Naive thymus-derived CD8-positive, alpha-beta T cell (primary cell): ENCODE measurements at regions not wholly inside any gene's neighbourhood (a gene's known extent, or its start where the extent isn't known, plus 50 kb on each side); places are given as distances from the start of the nearest gene placed in this dataset.

Source experiments
- ATAC-seq, 2 donors: fragments of 150-1000 bp; cut with Tn5 transposase in 1 of 2; sonication (Bioruptor Pico), chemical (Tn5 transposase) in 1 of 2; 1 replicate in 1 of 2; 2 replicates in 1 of 2; pipeline ENCODE4 v1.10.0; 2021; ENCODE audit warnings: mild to moderate bottlenecking in 2 of 2, moderate library complexity in 2 of 2
- POLR2A ChIA-PET: fragments of 350-600 bp; sonication (Branson Sonifier 250); formaldehyde crosslinking; loops from one replicate; lab custom pipeline; 2021; ENCODE audit warnings: antibody characterized with exemption; lab: Charles Lee
- DNase-seq, 10 donors: peaks; one replicate each; pipeline versions ENCODE4 v3.0.0 to v3.0.0-alpha.2; 2020 to 2022
- H3K27ac Mint-ChIP-seq, 10 donors: one replicate each; pipeline ENCODE4 v1.8.0; 2020 to 2022; ENCODE audit warnings: mild to moderate bottlenecking in 10 of 10, mixed read lengths in 10 of 10, moderate library complexity in 4 of 10, inconsistent platforms in 1 of 10
- H3K27me3 Mint-ChIP-seq, 5 donors: one replicate each; pipeline ENCODE4 v1.8.0; 2021 to 2022; ENCODE audit warnings: mixed read lengths in 5 of 5
- H3K36me3 Mint-ChIP-seq, 3 donors: one replicate each; pipeline ENCODE4 v1.8.0; 2020 to 2022; ENCODE audit warnings: mixed read lengths in 3 of 3, mild to moderate bottlenecking in 2 of 3, inconsistent platforms in 1 of 3
- H3K4me1 Mint-ChIP-seq, 4 donors: one replicate each; pipeline ENCODE4 v1.8.0; 2021 to 2022; ENCODE audit warnings: mixed read lengths in 4 of 4
- H3K4me3 Mint-ChIP-seq, 10 donors: one replicate each; pipeline ENCODE4 v1.8.0; 2020 to 2022; ENCODE audit warnings: mild to moderate bottlenecking in 10 of 10, mixed read lengths in 10 of 10, moderate library complexity in 6 of 10, inconsistent platforms in 1 of 10
- H3K9me3 Mint-ChIP-seq, 9 donors: one replicate each; pipeline ENCODE4 v1.8.0; 2020 to 2022; ENCODE audit warnings: mixed read lengths in 9 of 9, mild to moderate bottlenecking in 3 of 9, inconsistent platforms in 1 of 9, moderate library complexity in 1 of 9

DNA sequence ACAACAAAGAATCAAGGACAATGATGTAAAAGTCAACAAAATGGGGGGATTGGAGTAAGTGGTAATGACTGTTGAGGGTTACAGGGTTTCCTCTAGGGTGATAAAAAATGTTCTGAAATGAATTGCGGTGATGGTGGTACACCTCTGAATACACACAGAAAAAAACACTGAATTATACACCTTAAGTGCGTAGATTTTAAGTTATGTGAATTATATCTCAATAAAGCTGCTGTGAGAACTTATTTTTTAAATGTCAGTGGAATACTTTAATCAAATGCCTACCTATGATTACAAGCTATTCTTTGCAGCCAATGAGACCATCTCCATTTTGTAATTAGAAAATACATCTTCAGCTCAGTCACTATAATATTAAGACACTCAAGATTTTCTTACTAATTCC lies 53.5 kb downstream of the ZNF608 start:
- H3K4me1 Mint-ChIP-seq: no peaks in the 10 kb centered on the region
- POLR2A ChIA-PET: no interaction called here
- no peak overlapping the region for H3K27ac Mint-ChIP-seq
- H3K4me3 Mint-ChIP-seq: no peak overlapping the region
- H3K27me3 Mint-ChIP-seq: peaks cover 0 to 12% (median 7%) of the 10 kb centered on the region in 5 donors
- ATAC-seq: no peak
- peaks cover 0 to 4% (median 0%) of the 10 kb centered on the region in 9 donors for H3K9me3 Mint-ChIP-seq
- DNase-seq: no peak
- H3K36me3 Mint-ChIP-seq: no peaks in the 10 kb centered on the region

DNA sequence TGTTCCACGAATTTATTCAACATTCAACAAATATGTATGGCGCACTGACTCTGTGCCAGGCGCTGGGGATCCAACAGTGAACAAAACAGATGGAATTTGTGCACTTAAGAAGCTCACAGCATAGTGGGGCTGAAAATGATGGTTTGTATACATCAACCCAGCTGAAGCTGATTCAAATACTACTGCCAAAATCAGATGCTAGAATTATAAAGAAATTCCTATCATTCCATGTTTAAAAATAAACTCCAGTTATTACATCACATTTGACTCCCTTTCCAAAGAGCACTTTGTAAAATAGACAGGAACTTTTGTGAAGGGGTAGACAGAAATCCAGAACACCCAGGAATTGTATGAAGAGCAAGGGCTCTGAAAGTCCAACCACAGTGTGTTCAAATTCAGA lies 54.1 kb downstream of the ZNF608 start:
- no peak for ATAC-seq
- H3K27me3 Mint-ChIP-seq: peaks cover 0 to 12% (median 5%) of the 10 kb centered on the region in 5 donors
- POLR2A ChIA-PET: no interaction called here

DNA sequence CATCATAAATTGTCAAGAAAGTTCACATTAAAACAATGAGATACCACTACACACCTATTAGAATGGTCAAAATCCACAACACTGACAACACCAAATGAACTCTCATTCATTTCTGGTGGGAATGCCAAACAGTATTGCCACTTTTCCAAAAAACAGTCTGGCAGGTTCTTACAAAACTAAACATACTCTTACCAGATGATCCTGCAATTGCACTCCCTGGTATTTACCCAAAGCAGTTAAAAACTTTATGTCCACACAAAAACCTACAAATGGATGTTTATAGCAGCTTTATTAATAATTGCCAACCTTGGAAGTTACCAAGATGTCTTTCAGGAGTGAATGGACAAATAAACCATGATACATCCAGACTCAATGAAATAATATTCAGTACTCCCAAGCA lies 56.8 kb downstream of the ZNF608 start:
- Mint-ChIP-seq H3K27ac (no peak overlapping the region), H3K36me3 (no peaks in the 10 kb centered on the region), H3K9me3 (peaks cover 0 to 4% (median 0%) of the 10 kb centered on the region in 9 donors), H3K4me3 (no peak overlapping the region), H3K27me3 (peaks cover 0 to 16% (median 3%) of the 10 kb centered on the region in 5 donors), H3K4me1 (no peaks in the 10 kb centered on the region)
- POLR2A ChIA-PET: no interaction called here
- DNase-seq: no peak
- no peak for ATAC-seq

More for the DNA sequence above, 54.1 kb downstream of the ZNF608 start:
- H3K9me3 Mint-ChIP-seq: peaks cover 0 to 4% (median 0%) of the 10 kb centered on the region in 9 donors
- no peak for DNase-seq
- H3K36me3 Mint-ChIP-seq: no peaks in the 10 kb centered on the region
- no peaks in the 10 kb centered on the region for H3K4me1 Mint-ChIP-seq
- H3K4me3 Mint-ChIP-seq: no peak overlapping the region
- H3K27ac Mint-ChIP-seq: no peak overlapping the region

DNA sequence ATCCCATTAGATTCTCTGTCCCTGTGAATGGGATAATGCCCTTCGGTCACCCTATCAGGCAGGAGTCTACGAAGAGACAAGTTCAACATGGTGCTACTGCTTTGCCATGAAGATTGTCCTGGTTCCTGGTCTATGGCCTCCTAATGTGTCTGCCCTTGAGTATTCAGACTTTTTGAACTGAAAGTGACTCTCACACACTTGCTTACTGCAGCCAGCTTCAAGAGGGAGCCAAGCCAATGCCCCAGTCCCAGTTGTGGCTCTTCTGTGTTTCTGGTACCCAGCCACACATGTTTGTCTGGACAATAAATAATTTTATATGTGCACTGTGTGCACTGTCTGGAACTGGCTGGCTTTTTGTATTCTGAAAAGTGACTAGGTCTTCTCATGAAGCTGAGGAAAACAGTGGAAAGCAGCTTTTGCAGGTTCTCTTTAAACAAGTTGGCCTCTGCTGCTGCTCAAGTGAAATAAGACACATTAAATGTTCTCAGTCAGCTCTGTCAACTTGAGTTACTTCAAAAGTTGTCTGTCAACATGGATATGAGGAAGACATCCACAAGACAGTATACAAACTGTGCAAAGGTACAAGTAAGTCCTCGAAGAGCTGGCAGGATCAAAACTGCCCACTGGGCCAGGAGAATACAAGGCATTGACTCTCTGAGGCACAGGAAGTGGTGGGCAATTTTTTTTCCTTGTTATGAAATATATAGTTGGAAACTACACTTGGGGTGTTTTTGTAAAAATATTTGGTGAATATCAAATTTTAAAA lies 60.0 kb downstream of the ZNF608 start:
- no peak for DNase-seq
- Mint-ChIP-seq H3K4me1 (no peaks in the 10 kb centered on the region), H3K4me3 (no peak overlapping the region), H3K36me3 (peaks cover 0 to 2% (median 0%) of the 10 kb centered on the region in 3 donors), H3K27me3 (peaks cover 0 to 29% (median 3%) of the 10 kb centered on the region in 5 donors), H3K27ac (no peak overlapping the region), H3K9me3 (no peaks in the 10 kb centered on the region)
- ATAC-seq: no peak
- POLR2A ChIA-PET: no interaction called here

DNA sequence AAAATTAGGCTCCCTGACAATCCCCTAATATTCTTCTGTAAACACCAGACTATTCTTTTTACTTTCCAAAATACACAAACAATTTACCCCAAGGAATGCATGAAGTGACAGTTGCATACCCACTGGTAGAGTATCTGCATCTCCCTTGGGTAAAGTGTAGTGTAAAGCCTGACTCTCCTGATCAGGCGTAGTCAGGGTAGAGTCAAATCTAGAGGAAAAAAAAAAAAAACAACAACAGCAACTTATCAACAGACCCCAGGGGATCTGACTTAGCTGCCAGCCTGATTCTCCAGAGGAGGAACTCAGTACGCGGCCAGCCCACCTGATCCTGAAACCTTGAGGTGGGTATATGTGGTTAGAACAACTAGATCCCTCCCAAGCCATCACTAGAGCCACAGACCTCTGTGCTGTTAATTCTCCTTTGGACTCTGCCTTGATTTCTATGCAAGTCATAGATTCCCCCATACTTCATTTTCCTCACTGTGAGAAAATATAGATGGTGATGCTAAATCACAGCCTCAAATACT lies 61.0 kb downstream of the ZNF608 start:
- ATAC-seq: no peak
- Mint-ChIP-seq H3K9me3 (no peaks in the 10 kb centered on the region), H3K27me3 (peaks cover 0 to 20% (median 7%) of the 10 kb centered on the region in 5 donors), H3K4me1 (no peaks in the 10 kb centered on the region), H3K4me3 (no peak overlapping the region), H3K27ac (peak overlapping the region in 1 of 10 donors; percentile 57), H3K36me3 (peaks cover 0 to 2% (median 0%) of the 10 kb centered on the region in 3 donors)
- POLR2A ChIA-PET: no interaction called here
- no peak for DNase-seq

DNA sequence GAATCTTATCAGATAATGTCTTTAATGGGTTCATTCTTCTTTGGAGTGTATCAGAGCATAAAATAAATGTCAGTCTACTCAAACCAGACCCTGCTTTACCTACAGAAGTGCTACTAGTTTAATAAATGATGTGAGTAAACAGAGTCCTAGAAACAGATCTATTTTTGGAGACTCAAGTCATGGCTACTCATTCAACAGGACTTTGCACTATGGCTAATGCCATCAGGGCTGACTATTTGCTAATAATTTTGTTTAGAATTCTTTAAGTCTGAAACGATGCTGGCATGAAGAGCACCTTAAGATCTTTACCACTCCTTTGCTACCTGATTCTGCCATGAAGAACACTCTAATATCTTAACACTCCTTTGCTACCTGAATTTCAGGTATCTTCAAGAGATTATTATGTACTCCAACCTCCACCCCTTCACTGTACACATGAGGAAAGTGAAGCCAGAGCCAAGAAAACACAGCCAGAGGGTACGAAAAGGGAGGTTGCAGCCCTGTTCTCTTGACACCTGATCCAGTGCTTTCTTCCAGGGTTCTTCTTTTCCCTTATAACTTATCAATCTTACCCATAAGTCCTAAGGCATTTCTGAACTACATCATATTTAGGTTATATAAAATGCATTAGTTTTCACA lies 62.4 kb downstream of the ZNF608 start:
- peaks cover 0 to 17% (median 7%) of the 10 kb centered on the region in 5 donors for H3K27me3 Mint-ChIP-seq
- no peaks in the 10 kb centered on the region for H3K9me3 Mint-ChIP-seq
- DNase-seq (no peak), ATAC-seq (no peak)
- POLR2A ChIA-PET: no interaction called here
- H3K4me1 Mint-ChIP-seq: peaks cover 0 to under 1% (median 0%) of the 10 kb centered on the region in 4 donors
- peaks cover 0 to 2% (median 0%) of the 10 kb centered on the region in 3 donors for H3K36me3 Mint-ChIP-seq
- no peak overlapping the region for H3K27ac Mint-ChIP-seq
- H3K4me3 Mint-ChIP-seq: no peak overlapping the region

DNA sequence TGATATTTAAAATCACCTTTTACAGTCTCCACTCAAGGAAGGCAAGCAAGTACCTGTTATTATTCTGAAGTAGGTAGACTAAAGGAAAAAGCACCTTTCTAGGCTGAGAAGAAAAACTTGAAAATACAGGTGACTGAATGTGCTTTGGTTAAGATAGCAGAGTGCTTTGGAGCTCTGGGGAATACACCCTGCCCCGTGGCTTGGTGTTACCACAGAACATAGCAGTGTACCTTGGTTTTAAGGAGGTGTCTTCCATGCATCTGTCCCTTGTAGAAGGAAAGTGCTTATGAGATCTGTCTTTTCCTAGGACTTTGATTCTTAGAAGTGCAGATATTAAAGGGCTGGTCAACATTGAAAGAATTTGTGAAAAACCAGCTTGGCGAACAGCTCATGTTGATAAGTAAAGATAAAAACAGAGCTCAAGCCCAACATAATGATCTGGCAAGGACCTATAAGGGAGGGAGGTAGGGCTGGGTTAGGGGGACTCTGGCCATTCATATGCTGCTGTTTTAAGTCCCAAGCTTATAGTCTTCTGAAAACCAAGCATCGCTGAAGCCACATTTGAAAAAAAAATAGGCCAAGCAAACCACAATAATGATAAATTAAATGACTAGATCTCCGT lies 66.8 kb downstream of the ZNF608 start:
- H3K27me3 Mint-ChIP-seq: peaks cover 0 to 37% (median 6%) of the 10 kb centered on the region in 5 donors
- H3K27ac Mint-ChIP-seq: no peak overlapping the region
- H3K9me3 Mint-ChIP-seq: no peaks in the 10 kb centered on the region
- DNase-seq (no peak), ATAC-seq (no peak)
- peaks cover 0 to 6% (median 0%) of the 10 kb centered on the region in 4 donors for H3K4me1 Mint-ChIP-seq
- H3K36me3 Mint-ChIP-seq: peaks cover 0 to 2% (median 0%) of the 10 kb centered on the region in 3 donors
- POLR2A ChIA-PET: no interaction called here
- no peak overlapping the region for H3K4me3 Mint-ChIP-seq

DNA sequence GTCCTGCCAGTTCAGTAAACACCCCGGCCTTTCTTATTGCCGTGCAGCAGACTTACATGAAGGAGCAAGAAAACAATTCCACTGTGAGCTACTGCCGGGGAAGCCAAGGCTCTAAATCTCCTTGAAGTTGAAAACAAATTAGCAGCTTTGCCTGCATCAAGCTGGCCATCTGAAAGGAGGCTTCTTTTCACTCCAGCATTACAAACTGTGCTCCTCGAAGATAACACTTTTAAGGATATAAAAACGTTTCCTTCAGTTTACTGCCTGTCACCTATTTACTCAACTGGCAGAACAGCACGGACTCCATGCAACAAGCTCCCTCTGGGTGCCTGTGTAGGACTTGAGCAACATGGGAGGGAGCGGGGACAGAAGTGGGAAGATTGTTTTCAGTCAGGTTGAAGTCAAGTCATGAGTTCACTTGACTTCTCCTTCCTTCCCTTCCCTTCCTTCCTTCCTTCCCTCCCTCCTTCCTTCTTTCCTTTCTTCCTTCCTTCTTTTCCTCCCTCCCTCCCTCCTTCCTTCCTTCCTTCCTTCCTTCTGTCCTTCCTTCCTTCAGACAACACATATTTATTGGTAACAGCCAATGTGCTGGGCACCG lies 67.4 kb downstream of the ZNF608 start:
- ATAC-seq (no peak), DNase-seq (no peak)
- peaks cover 0 to 6% (median 0%) of the 10 kb centered on the region in 4 donors for H3K4me1 Mint-ChIP-seq
- peaks cover 0 to 31% (median 6%) of the 10 kb centered on the region in 5 donors for H3K27me3 Mint-ChIP-seq
- H3K9me3 Mint-ChIP-seq: no peaks in the 10 kb centered on the region
- POLR2A ChIA-PET: no interaction called here
- peaks cover 0 to under 1% (median 0%) of the 10 kb centered on the region in 3 donors for H3K36me3 Mint-ChIP-seq
- H3K4me3 Mint-ChIP-seq: no peak overlapping the region
- H3K27ac Mint-ChIP-seq: no peak overlapping the region

DNA sequence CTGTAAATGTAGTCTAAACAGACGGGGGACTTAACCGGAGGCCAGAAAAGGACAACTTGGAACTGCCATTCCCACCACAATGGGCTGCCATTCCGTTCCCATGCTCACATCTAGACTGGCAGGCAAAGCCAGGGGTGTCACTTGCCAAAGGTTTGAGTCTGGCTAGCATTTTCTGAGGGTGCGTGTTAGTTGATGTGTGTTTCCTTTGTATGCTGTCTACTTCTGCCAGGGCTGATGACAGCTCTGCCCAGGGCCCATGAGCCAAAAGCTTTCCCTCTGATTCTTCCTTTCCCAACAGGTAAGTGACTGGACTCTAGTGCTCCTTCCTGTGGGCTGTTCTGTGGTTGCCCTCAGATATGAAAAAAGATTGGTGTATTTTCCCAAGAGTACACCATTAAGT lies 68.0 kb downstream of the ZNF608 start:
- DNase-seq: no peak
- no peaks in the 10 kb centered on the region for H3K36me3 Mint-ChIP-seq
- H3K27me3 Mint-ChIP-seq: peaks cover 0 to 31% (median 6%) of the 10 kb centered on the region in 5 donors
- H3K4me3 Mint-ChIP-seq: no peak overlapping the region
- H3K9me3 Mint-ChIP-seq: no peaks in the 10 kb centered on the region
- H3K4me1 Mint-ChIP-seq: peaks cover 0 to 6% (median 0%) of the 10 kb centered on the region in 4 donors
- POLR2A ChIA-PET: no interaction called here
- no peak for ATAC-seq
- no peak overlapping the region for H3K27ac Mint-ChIP-seq

DNA sequence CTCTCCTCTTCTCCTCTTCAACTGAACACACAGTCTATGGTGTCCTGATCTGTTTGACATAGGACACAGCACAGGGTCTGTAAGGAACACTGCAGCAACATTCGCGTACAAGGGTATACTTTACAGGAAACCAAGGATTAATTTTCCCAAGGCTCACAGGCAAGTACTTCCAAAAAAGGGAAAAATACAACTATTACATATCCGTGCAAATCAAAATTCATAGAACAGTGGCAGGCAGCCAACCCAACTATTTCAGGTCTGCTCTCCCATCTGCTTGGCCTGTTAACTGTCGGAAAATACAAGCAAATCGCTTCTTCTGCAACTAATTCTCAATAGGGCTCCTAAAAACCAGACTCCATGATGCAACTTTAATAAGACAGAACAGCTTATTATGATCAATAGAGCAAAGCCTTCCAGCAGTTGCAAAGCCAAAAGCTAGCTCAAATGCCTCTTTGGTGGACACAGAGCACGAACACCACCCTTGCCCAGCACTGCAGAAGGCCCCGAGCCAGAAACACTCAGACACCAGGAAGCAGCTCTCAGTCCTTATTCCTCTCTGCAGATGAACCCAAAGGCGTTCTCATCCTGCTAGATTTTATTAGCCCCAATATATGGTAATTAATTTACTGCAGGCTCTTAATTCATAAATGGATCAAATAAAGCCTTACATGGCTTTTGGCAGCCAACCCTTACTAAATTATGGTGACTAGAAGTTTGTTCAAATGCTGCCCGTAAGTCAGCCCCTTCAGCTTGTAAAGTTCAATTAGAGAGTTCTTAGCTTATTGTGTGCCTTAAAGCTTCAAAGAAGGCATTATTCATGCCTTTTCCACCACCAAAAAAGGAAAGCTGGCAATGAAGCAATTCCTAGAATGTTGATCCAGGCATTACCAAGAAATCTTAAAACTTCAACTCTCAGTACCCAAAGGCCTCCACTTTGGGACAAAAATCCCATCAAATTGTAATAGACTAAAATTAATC lies 68.8 kb downstream of the ZNF608 start:
- H3K4me1 Mint-ChIP-seq: peaks cover 0 to 6% (median 0%) of the 10 kb centered on the region in 4 donors
- POLR2A ChIA-PET: no interaction called here
- peaks cover 0 to 24% (median 3%) of the 10 kb centered on the region in 5 donors for H3K27me3 Mint-ChIP-seq
- H3K4me3 Mint-ChIP-seq: no peak overlapping the region
- DNase-seq (no peak), ATAC-seq (no peak)
- H3K9me3 Mint-ChIP-seq: no peaks in the 10 kb centered on the region
- H3K36me3 Mint-ChIP-seq: no peaks in the 10 kb centered on the region
- H3K27ac Mint-ChIP-seq: no peak overlapping the region

DNA sequence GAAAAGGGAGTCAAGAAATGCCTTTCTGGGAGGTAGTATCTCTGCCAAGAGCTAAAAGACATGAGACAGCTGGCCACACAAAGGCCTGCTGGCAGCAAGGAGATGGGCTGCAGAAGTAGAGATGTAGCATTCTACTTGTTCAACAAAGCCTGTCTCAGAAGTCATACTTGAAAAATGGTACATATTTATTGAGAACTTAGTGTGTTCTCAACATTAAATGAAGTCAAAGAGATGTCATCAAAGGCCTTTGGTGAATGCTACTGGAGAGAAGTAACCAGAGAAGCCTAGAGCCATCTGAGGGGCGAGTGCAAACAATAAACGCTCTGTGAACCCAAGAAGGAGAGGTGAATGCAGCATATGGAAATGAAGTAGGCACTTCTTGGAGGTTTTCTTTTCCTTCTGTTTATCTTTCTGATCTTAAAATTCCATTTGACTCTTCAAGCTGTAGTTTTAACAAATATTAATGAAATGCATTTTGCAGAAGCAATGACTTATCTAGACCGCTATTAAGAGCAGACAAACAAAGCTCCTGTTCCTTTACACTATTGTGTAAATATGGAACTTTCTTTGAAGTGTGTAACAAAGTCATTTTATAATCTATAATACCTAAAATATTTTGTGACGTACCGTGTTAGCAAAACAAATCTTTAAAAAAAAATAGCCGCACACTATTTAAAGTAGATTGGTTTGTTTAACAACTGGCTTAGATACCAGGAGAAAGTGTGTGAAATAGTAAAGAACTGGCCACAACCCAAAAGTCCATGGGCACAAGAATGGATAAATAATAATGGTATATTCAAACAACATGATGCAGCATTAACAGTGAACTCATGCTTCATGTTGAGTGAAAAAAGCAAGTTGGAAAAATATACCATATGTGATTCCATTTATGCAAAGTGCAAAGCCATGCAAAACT lies 70.2 kb downstream of the ZNF608 start:
- Mint-ChIP-seq H3K27ac (no peak overlapping the region), H3K36me3 (no peaks in the 10 kb centered on the region), H3K9me3 (no peaks in the 10 kb centered on the region), H3K27me3 (peaks cover 3 to 24% (median 3%) of the 10 kb centered on the region in 5 donors), H3K4me1 (peaks cover 0 to 6% (median 0%) of the 10 kb centered on the region in 4 donors), H3K4me3 (no peak overlapping the region)
- POLR2A ChIA-PET: no interaction called here
- ATAC-seq (no peak), DNase-seq (no peak)
